RWPE2 (cell line): ENCODE measurements at regions not wholly inside any gene's neighbourhood (a gene's known extent, or its start where the extent isn't known, plus 50 kb on each side); places are given as distances from the start of the nearest gene placed in this dataset.

Source experiments
- ATAC-seq: fragments of 200-7000 bp; cut with Tn5 transposase; 3 replicates; pipeline ENCODE4 v1.9.1; 2021; ENCODE audit warnings: low read depth
- DNase-seq: peaks from one replicate; pipeline ENCODE4 v3.0.0-alpha.2; 2020; ENCODE audit warnings: low spot score
- H3K27ac ChIP-seq: fragments of 450-650 bp; 2 replicates; pipeline ENCODE4 v1.5.1; 2017; ENCODE audit warnings: mild to moderate bottlenecking; ENCODE audit not compliant: poor library complexity, severe bottlenecking
- H3K27me3 ChIP-seq: fragments of 250-450 bp; sonication (Bioruptor Pico); 2 replicates; pipeline ENCODE4 v1.5.1; 2021; ENCODE audit warnings: mild to moderate bottlenecking, moderate library complexity; ENCODE audit not compliant: insufficient read depth, poor library complexity, severe bottlenecking
- H3K36me3 ChIP-seq: fragments of 250-450 bp; sonication (Bioruptor Pico); 2 replicates; pipeline ENCODE4 v1.5.1; 2020; ENCODE audit warnings: low read depth, mild to moderate bottlenecking, moderate library complexity
- H3K4me1 ChIP-seq: fragments of 250-450 bp; sonication (Bioruptor Pico); 2 replicates; pipeline ENCODE4 v1.5.1; 2021; ENCODE audit warnings: mild to moderate bottlenecking, moderate library complexity; ENCODE audit not compliant: insufficient read depth, poor library complexity, severe bottlenecking
- H3K4me3 ChIP-seq: fragments of 250-450 bp; sonication (Bioruptor Pico); 2 replicates; pipeline ENCODE4 v1.5.1; 2021; ENCODE audit warnings: mild to moderate bottlenecking, moderate library complexity; ENCODE audit not compliant: severe bottlenecking
- H3K9me3 ChIP-seq: fragments of 250-450 bp; sonication (Bioruptor Pico); 2 replicates; pipeline ENCODE4 v1.5.1; 2021; ENCODE audit warnings: mild to moderate bottlenecking, moderate library complexity; ENCODE audit not compliant: severe bottlenecking
- CTCF ChIP-seq: fragments of 450-650 bp; IDR thresholded peaks from one replicate; pipeline ENCODE4 v1.5.1; 2017; ENCODE audit warnings: mild to moderate bottlenecking, moderate library complexity; ENCODE audit not compliant: poor library complexity, severe bottlenecking

GRCh38 chr14:22124073-22124613 lies 450.5 kb upstream of the OR4E1 start:
- no peaks in the 10 kb centered on the region for H3K36me3 ChIP-seq
- peaks cover 13% of the 10 kb centered on the region for H3K4me1 ChIP-seq
- H3K27ac ChIP-seq: no peak overlapping the region
- no peaks in the 10 kb centered on the region for H3K9me3 ChIP-seq
- no peaks in the 10 kb centered on the region for H3K27me3 ChIP-seq
- no peak for TF ChIP-seq CTCF
- ATAC-seq (no peak), DNase-seq (no peak)
- H3K4me3 ChIP-seq: no peak overlapping the region

GRCh38 chr14:22122829-22123560 lies 449.4 kb upstream of the OR4E1 start:
- peaks cover 20% of the 10 kb centered on the region for H3K4me1 ChIP-seq
- no peaks in the 10 kb centered on the region for H3K27me3 ChIP-seq
- ATAC-seq (peak; percentile 51; the same call in 2 of the 3 replicates), DNase-seq (no peak)
- peak overlapping the region; percentile 28 for H3K27ac ChIP-seq
- H3K36me3 ChIP-seq: no peaks in the 10 kb centered on the region
- H3K4me3 ChIP-seq: no peak overlapping the region
- TF ChIP-seq CTCF: no peak
- no peaks in the 10 kb centered on the region for H3K9me3 ChIP-seq

- ATAC-seq: peak; percentile 52
- no peak for DNase-seq
Measured at GRCh38 chr14:22122227-22122818, 448.7 kb upstream of the OR4E1 start.

GRCh38 chr14:22118899-22119477 lies 445.4 kb upstream of the OR4E1 start:
- Histone ChIP-seq H3K27ac (no peak overlapping the region), H3K4me1 (peaks cover 20% of the 10 kb centered on the region), H3K36me3 (no peaks in the 10 kb centered on the region), H3K9me3 (no peaks in the 10 kb centered on the region), H3K4me3 (no peak overlapping the region), H3K27me3 (no peaks in the 10 kb centered on the region)
- peak; percentile 59 for ATAC-seq
- no peak for TF ChIP-seq CTCF
- DNase-seq: no peak

More at GRCh38 chr14:22122227-22122818, 448.7 kb upstream of the OR4E1 start:
- Histone ChIP-seq H3K9me3 (no peaks in the 10 kb centered on the region), H3K27ac (peak overlapping the region; percentile 28), H3K4me3 (no peak overlapping the region), H3K27me3 (no peaks in the 10 kb centered on the region), H3K4me1 (peaks cover 20% of the 10 kb centered on the region), H3K36me3 (no peaks in the 10 kb centered on the region)
- peak; percentile 65 for TF ChIP-seq CTCF

- TF ChIP-seq CTCF: no peak
- H3K27me3 ChIP-seq: no peaks in the 10 kb centered on the region
- H3K9me3 ChIP-seq: no peaks in the 10 kb centered on the region
- no peak for ATAC-seq
- no peak overlapping the region for H3K27ac ChIP-seq
- H3K4me3 ChIP-seq: no peak overlapping the region
- H3K4me1 ChIP-seq: no peaks in the 10 kb centered on the region
- DNase-seq: no peak
- H3K36me3 ChIP-seq: no peaks in the 10 kb centered on the region
Measured at GRCh38 chr14:22113401-22113800, 439.8 kb upstream of the OR4E1 start.
